ENCODE measurements at regions not wholly inside any gene's neighbourhood (a gene's known extent, or its start where the extent isn't known, plus 50 kb on each side); places are given as distances from the start of the nearest gene placed in this dataset.

- no peak for TF ChIP-seq PPARA (CRISPR knock-in tag; IDR thresholded peaks at IDR 0.05; ENCODE audit: borderline replicate concordance)
- no peak for TF ChIP-seq PATZ1 (CRISPR knock-in tag; IDR thresholded peaks at IDR 0.05; ENCODE audit: borderline replicate concordance)
- TF ChIP-seq POU6F1 (CRISPR knock-in tag; IDR thresholded peaks at IDR 0.05; ENCODE audit: borderline replicate concordance, low read depth): no peak
- TF ChIP-seq TSHZ2 (CRISPR knock-in tag; IDR thresholded peaks at IDR 0.05): no peak
- no peak for TF ChIP-seq TOX (CRISPR knock-in tag; IDR thresholded peaks at IDR 0.05; ENCODE audit: borderline replicate concordance)
- TF ChIP-seq CREB5 (CRISPR knock-in tag; IDR thresholded peaks at IDR 0.05; ENCODE audit: low read depth): no peak
- no peak for TF ChIP-seq RARB (CRISPR knock-in tag; IDR thresholded peaks at IDR 0.05)
- TF ChIP-seq ARNTL (CRISPR knock-in tag; IDR thresholded peaks at IDR 0.05; ENCODE audit: borderline replicate concordance, low read depth): no peak
- no peak for TF ChIP-seq ISL1 (CRISPR knock-in tag; IDR thresholded peaks at IDR 0.05)
- no peak for TF ChIP-seq ESRRG (CRISPR knock-in tag; IDR thresholded peaks at IDR 0.05)
- TF ChIP-seq SNAI2 (CRISPR knock-in tag; IDR thresholded peaks at IDR 0.05): no peak
- TF ChIP-seq CSRNP3 (CRISPR knock-in tag; IDR thresholded peaks at IDR 0.05): no peak
Observed at GRCh38 chr4:141845901-141846300, 209.5 kb downstream of the IL15 start.

Data from SK-N-SH treated with all-trans-retinoic acid at 6 μM for 48 hours (cell line).